Trophoblast cell (in vitro differentiated cells and primary cell): ENCODE measurements at regions not wholly inside any gene's neighbourhood (a gene's known extent, or its start where the extent isn't known, plus 50 kb on each side); places are given as distances from the start of the nearest gene placed in this dataset.
A peak's percentile ranks its signal among the peaks of the same experiment; 100 is the strongest.

Experiments
- DNase-seq, 2 donors: peaks; one replicate each; pipeline ENCODE4 v3.0.0-alpha.2; 2016
- H2AFZ ChIP-seq: 2 replicates; pipeline ENCODE4 v1.6.1; 2013; ENCODE audit warnings: low read length, moderate library complexity, mild to moderate bottlenecking; ENCODE audit not compliant: insufficient read depth, poor library complexity
- H2AK5ac ChIP-seq: 2 replicates; pipeline ENCODE4 v1.6.1; 2013; ENCODE audit warnings: mild to moderate bottlenecking, low read length
- H2BK120ac ChIP-seq: 2 replicates; pipeline ENCODE4 v1.6.1; 2013; ENCODE audit warnings: low read length, mild to moderate bottlenecking, moderate library complexity; ENCODE audit not compliant: insufficient read depth, poor library complexity
- H2BK12ac ChIP-seq: 2 replicates; pipeline ENCODE4 v1.6.1; 2013; ENCODE audit warnings: mild to moderate bottlenecking, low read length, moderate library complexity
- H2BK5ac ChIP-seq: 2 replicates; pipeline ENCODE4 v1.6.1; 2013; ENCODE audit warnings: low read length, low read depth, moderate library complexity, mild to moderate bottlenecking; ENCODE audit not compliant: poor library complexity
- H3K14ac ChIP-seq: 2 replicates; pipeline ENCODE4 v1.6.1; 2013; ENCODE audit warnings: mild to moderate bottlenecking, low read length
- H3K18ac ChIP-seq: 2 replicates; pipeline ENCODE4 v1.6.1; 2013; ENCODE audit warnings: mild to moderate bottlenecking, low read length
- H3K23ac ChIP-seq: 2 replicates; pipeline ENCODE4 v1.6.1; 2013; ENCODE audit warnings: low read length
- H3K27ac ChIP-seq: 2 replicates; pipeline ENCODE4 v1.5.1; 2013; ENCODE audit warnings: low read depth, mild to moderate bottlenecking, inconsistent platforms, low read length, moderate library complexity
- H3K27me3 ChIP-seq: 2 replicates; pipeline ENCODE4 v1.6.1; 2013; ENCODE audit warnings: inconsistent platforms, mild to moderate bottlenecking, low read length, moderate library complexity; ENCODE audit not compliant: insufficient read depth
- H3K36me3 ChIP-seq, 2 experiments: 1 replicate in 1 of 2; 2 replicates in 1 of 2; pipeline ENCODE4 v1.6.1; 2013; ENCODE audit warnings: low read length in 2 of 2, mild to moderate bottlenecking in 2 of 2, moderate library complexity in 1 of 2; ENCODE audit not compliant: insufficient read depth in 2 of 2, control insufficient read depth in 1 of 2
- H3K4ac ChIP-seq: 2 replicates; pipeline ENCODE4 v1.6.1; 2013; ENCODE audit warnings: low read depth, mild to moderate bottlenecking, low read length, moderate library complexity
- H3K4me1 ChIP-seq, 2 experiments: 1 replicate in 1 of 2; 2 replicates in 1 of 2; pipeline ENCODE4 v1.6.1; 2013; ENCODE audit warnings: low read length in 2 of 2, mild to moderate bottlenecking in 2 of 2, moderate library complexity in 1 of 2; ENCODE audit not compliant: insufficient read depth in 2 of 2, control insufficient read depth in 1 of 2
- H3K4me2 ChIP-seq: 2 replicates; pipeline ENCODE4 v1.6.1; 2013; ENCODE audit warnings: inconsistent platforms, mild to moderate bottlenecking, low read length, moderate library complexity
- H3K4me3 ChIP-seq: 2 replicates; pipeline ENCODE4 v1.5.1; 2013; ENCODE audit warnings: mild to moderate bottlenecking, low read depth, low read length, inconsistent platforms
- H3K79me1 ChIP-seq: one replicate; pipeline ENCODE4 v1.6.1; 2013; ENCODE audit warnings: low read length
- H3K79me2 ChIP-seq: 2 replicates; pipeline ENCODE4 v1.6.1; 2013; ENCODE audit warnings: low read length, mild to moderate bottlenecking; ENCODE audit not compliant: control insufficient read depth, insufficient read depth, poor library complexity
- H3K9ac ChIP-seq: 2 replicates; pipeline ENCODE4 v1.6.1; 2013; ENCODE audit warnings: mild to moderate bottlenecking, low read length
- H3K9me3 ChIP-seq: 2 replicates; pipeline ENCODE4 v1.6.1; 2013; ENCODE audit warnings: low read depth, mild to moderate bottlenecking, control low read depth, inconsistent platforms, low read length; ENCODE audit not compliant: insufficient read depth
- H4K12ac ChIP-seq: 2 replicates; pipeline ENCODE4 v1.6.1; 2013; ENCODE audit warnings: low read depth, mild to moderate bottlenecking, low read length, moderate library complexity
- H4K8ac ChIP-seq: 2 replicates; pipeline ENCODE4 v1.6.1; 2013; ENCODE audit warnings: low read depth, mild to moderate bottlenecking, low read length, moderate library complexity
- H4K91ac ChIP-seq: one replicate; pipeline ENCODE4 v1.6.1; 2013; ENCODE audit warnings: low read depth, mild to moderate bottlenecking, low read length, moderate library complexity
- WGBS: extraction: QIAGEN DNeasy Blood & Tissue Kit; methylation state at CpG from one replicate; pipeline ENCODE4 v1.1.7; 2013; ENCODE audit warnings: missing lambda C conversion rate; ENCODE audit not compliant: insufficient read length, insufficient coverage; ENCODE audit errors: extremely low coverage; 5-methylcytosine and 5-hydroxymethylcytosine counted together

DNA sequence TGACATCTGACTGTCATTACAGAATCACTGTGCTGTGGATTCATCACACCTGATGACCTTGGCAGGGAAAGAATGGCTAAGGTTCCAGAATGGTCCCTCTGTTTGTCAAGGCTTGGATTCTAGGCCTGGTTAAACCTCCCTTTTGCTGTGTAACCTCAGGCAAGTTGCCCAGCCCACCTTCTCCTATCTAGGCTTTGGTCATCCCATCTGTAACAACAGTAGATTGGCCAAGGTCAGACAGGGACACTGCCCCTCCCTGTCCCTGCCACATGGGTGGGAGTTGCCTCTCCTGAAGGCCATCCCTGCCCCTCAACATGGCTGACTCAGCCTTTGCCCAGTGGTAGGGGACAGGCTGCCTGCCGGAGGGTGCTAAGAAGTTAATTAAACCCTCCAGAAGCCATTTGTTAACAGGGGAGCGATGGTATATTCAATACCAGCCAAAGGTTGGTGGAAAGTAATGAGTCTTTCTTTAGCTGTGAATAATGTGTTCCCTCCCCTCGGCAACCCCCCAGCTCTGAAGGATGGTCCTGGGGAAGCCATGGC is 149.8 kb upstream of the PCBD1 start:
- H3K79me2 ChIP-seq = no peaks in the 10 kb centered on the region
- no peaks in the 10 kb centered on the region for H3K79me1 ChIP-seq
- H3K14ac ChIP-seq = no peak overlapping the region
- H2BK5ac ChIP-seq = no peak overlapping the region
- no peak for DNase-seq
- no peak overlapping the region for H4K8ac ChIP-seq
- peaks cover 3% of the 10 kb centered on the region for H3K9me3 ChIP-seq
- H3K18ac ChIP-seq = no peak overlapping the region
- no peak overlapping the region for H2AK5ac ChIP-seq
- no peak overlapping the region for H3K23ac ChIP-seq
- H3K4me2 ChIP-seq = no peak overlapping the region
- H3K4ac ChIP-seq = no peak overlapping the region
- no peaks in the 10 kb centered on the region for H3K4me1 ChIP-seq
- H2BK12ac ChIP-seq = no peak overlapping the region
- H3K27ac ChIP-seq = no peak overlapping the region
- H3K36me3 ChIP-seq = no peaks in the 10 kb centered on the region
- H2AFZ ChIP-seq = no peak overlapping the region
- no peaks in the 10 kb centered on the region for H3K27me3 ChIP-seq
- H4K12ac ChIP-seq = no peak overlapping the region
- WGBS = no CpG with 5 or more reads among the region's 3 CpGs
- H2BK120ac ChIP-seq = no peak overlapping the region
- H4K91ac ChIP-seq = no peak overlapping the region
- H3K4me3 ChIP-seq = peak overlapping the region; percentile 31
- no peak overlapping the region for H3K9ac ChIP-seq

DNA sequence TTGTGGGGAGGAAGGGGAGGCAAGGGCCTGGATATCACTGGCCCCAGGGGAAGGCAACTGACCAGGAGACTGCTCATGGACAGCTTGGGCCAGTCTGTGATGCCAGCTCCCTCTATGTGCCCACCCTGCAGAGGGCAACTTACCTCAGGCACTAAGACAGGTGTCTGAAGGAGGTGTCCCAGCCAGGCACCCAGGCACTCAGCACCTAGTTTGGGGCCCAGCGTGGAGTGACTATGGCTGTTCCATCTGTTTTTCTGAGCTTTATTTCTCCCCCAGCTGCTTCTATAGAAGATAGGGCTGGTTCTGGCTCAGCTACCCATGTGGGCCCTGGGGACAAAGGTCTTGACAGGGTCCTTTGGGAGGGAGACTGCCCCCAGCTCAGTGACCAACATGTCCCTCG is 150.6 kb upstream of the PCBD1 start:
- Histone ChIP-seq H3K4ac (no peak overlapping the region), H3K14ac (no peak overlapping the region), H3K18ac (no peak overlapping the region), H2BK5ac (no peak overlapping the region), H3K4me3 (no peak overlapping the region), H3K79me2 (no peaks in the 10 kb centered on the region), H3K23ac (no peak overlapping the region), H2AFZ (no peak overlapping the region), H3K9me3 (no peaks in the 10 kb centered on the region), H4K12ac (no peak overlapping the region), H3K4me2 (no peak overlapping the region), H4K8ac (no peak overlapping the region), H2BK120ac (no peak overlapping the region), H3K79me1 (no peaks in the 10 kb centered on the region), H3K9ac (no peak overlapping the region), H3K36me3 (no peaks in the 10 kb centered on the region), H2BK12ac (no peak overlapping the region), H3K27me3 (no peaks in the 10 kb centered on the region), H2AK5ac (no peak overlapping the region), H4K91ac (no peak overlapping the region), H3K27ac (no peak overlapping the region), H3K4me1 (no peaks in the 10 kb centered on the region)
- no peak for DNase-seq
- no CpG with 5 or more reads among the region's 2 CpGs for WGBS

DNA sequence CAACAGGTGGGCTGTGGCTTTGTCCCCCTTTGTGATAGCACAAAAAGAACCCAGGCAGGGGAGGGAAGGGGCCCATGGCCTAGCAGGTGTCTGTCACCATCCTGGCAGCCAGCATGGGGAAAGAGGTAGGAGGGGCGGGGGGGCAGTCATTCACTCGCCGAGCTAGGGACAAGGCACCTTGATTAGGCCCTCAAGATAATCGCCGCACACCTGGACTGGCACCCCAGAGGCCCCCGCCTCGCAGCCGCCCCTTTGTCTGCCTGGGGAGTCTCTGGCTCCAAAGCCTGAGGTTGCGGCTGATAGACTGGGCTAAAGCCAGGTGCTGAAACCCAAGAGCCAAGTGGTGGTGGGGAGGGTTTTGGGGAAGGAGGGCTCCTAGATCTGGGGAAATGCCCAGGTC is 151.2 kb upstream of the PCBD1 start:
- Histone ChIP-seq H2BK120ac (no peak overlapping the region), H3K79me1 (no peaks in the 10 kb centered on the region), H3K4me2 (no peak overlapping the region), H4K91ac (no peak overlapping the region), H3K4me1 (no peaks in the 10 kb centered on the region), H3K4ac (no peak overlapping the region), H4K8ac (no peak overlapping the region), H3K9me3 (no peaks in the 10 kb centered on the region), H3K36me3 (no peaks in the 10 kb centered on the region), H2AK5ac (no peak overlapping the region), H3K27ac (no peak overlapping the region), H3K18ac (no peak overlapping the region), H2BK5ac (no peak overlapping the region), H3K27me3 (no peaks in the 10 kb centered on the region), H4K12ac (no peak overlapping the region), H3K9ac (no peak overlapping the region), H3K4me3 (no peak overlapping the region), H3K23ac (no peak overlapping the region), H2BK12ac (no peak overlapping the region), H2AFZ (no peak overlapping the region), H3K79me2 (no peaks in the 10 kb centered on the region), H3K14ac (no peak overlapping the region)
- DNase-seq = no peak
- WGBS = no CpG with 5 or more reads among the region's 9 CpGs

DNA sequence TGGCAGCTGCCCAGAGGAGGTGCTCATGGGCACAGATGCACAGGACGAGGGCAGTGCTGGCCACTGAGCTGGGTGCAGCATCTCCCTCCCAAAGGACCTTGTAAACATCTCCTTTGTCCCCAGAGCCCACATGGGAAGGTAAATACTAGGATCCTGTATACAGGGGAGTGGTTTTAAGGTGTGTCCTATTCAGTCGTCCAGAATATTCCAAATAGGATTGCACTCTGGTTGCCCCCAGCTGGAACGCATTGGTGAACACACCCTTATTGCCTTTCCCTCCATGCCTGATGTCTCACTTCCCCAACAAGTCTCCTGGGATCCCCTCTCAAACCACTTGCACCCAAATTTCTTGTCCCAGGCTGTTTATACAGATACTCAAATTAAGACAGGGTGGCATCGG is 152.0 kb upstream of the PCBD1 start:
- H3K36me3 ChIP-seq = no peaks in the 10 kb centered on the region
- no peaks in the 10 kb centered on the region for H3K27me3 ChIP-seq
- no peak overlapping the region for H3K9ac ChIP-seq
- no peaks in the 10 kb centered on the region for H3K79me1 ChIP-seq
- no peaks in the 10 kb centered on the region for H3K9me3 ChIP-seq
- no peak overlapping the region for H2AK5ac ChIP-seq
- no peak overlapping the region for H4K91ac ChIP-seq
- no peak overlapping the region for H2BK12ac ChIP-seq
- no peak overlapping the region for H3K4me2 ChIP-seq
- H3K79me2 ChIP-seq = no peaks in the 10 kb centered on the region
- no peak overlapping the region for H3K18ac ChIP-seq
- H3K4me3 ChIP-seq = no peak overlapping the region
- no peak overlapping the region for H2BK120ac ChIP-seq
- H2BK5ac ChIP-seq = no peak overlapping the region
- H3K27ac ChIP-seq = no peak overlapping the region
- no peak for DNase-seq
- H4K8ac ChIP-seq = no peak overlapping the region
- no peaks in the 10 kb centered on the region for H3K4me1 ChIP-seq
- no peak overlapping the region for H3K4ac ChIP-seq
- H3K14ac ChIP-seq = no peak overlapping the region
- H4K12ac ChIP-seq = no peak overlapping the region
- H3K23ac ChIP-seq = no peak overlapping the region
- no peak overlapping the region for H2AFZ ChIP-seq
- WGBS = no CpG with 5 or more reads among the region's 4 CpGs
